Smooth muscle cell (in vitro differentiated cells): ENCODE measurements at regions not wholly inside any gene's neighbourhood (a gene's known extent, or its start where the extent isn't known, plus 50 kb on each side); places are given as distances from the start of the nearest gene placed in this dataset.

Experiments
- DNase-seq: peaks from one replicate; lab custom pipeline; 2025; ENCODE audit not compliant: unreplicated experiment; lab: John Stamatoyannopoulos, UW
- H2AFZ ChIP-seq: fragments of 200-600 bp; sonication (generic); 2 replicates; pipeline ENCODE4 v1.6.0; 2016; ENCODE audit warnings: antibody characterized with exemption, low read depth, mild to moderate bottlenecking
- H3F3A ChIP-seq: fragments of 200-600 bp; sonication (generic); 2 replicates; pipeline ENCODE4 v1.6.0; 2017; ENCODE audit warnings: antibody characterized with exemption, low read depth
- H3K27ac ChIP-seq: fragments of 200-600 bp; sonication (generic); 2 replicates; pipeline ENCODE4 v1.5.1; 2016; ENCODE audit warnings: low read depth, mild to moderate bottlenecking
- H3K27me3 ChIP-seq: fragments of 200-600 bp; sonication (generic); 2 replicates; pipeline ENCODE4 v1.6.1; 2016; ENCODE audit warnings: low read depth, mild to moderate bottlenecking
- H3K36me3 ChIP-seq: fragments of 200-600 bp; sonication (generic); 2 replicates; pipeline ENCODE4 v1.5.1; 2016; ENCODE audit warnings: low read depth
- H3K4me1 ChIP-seq: fragments of 200-600 bp; sonication (generic); 2 replicates; pipeline ENCODE4 v1.5.1; 2016; ENCODE audit warnings: low read depth
- H3K4me2 ChIP-seq: fragments of 200-600 bp; sonication (generic); 2 replicates; pipeline ENCODE4 v1.6.0; 2016; ENCODE audit warnings: mild to moderate bottlenecking
- H3K4me3 ChIP-seq: fragments of 200-600 bp; sonication (generic); 2 replicates; pipeline ENCODE4 v1.5.1; 2016; ENCODE audit warnings: mild to moderate bottlenecking
- H3K79me2 ChIP-seq: fragments of 200-600 bp; sonication (generic); 2 replicates; pipeline ENCODE4 v1.6.0; 2016; ENCODE audit warnings: low read depth, mild to moderate bottlenecking
- H3K9ac ChIP-seq: fragments of 200-600 bp; sonication (generic); 2 replicates; pipeline ENCODE4 v1.6.0; 2016; ENCODE audit warnings: low read depth
- H3K9me3 ChIP-seq: fragments of 200-600 bp; sonication (generic); replicated peaks from 2 replicates; pipeline ENCODE4 v1.5.1; 2016; ENCODE audit warnings: low read depth
- H4K20me1 ChIP-seq: fragments of 200-600 bp; sonication (generic); 2 replicates; pipeline ENCODE4 v1.6.0; 2016; ENCODE audit warnings: low read depth
- CTCF ChIP-seq: fragments of 200-600 bp; sonication (generic); IDR thresholded peaks from 2 replicates; pipeline ENCODE4 v1.5.1; 2017; ENCODE audit warnings: borderline replicate concordance, mild to moderate bottlenecking, antibody characterized with exemption; ENCODE audit not compliant: insufficient read depth, poor library complexity, severe bottlenecking
- WGBS: methylation state at CpG from one replicate; pipeline ENCODE4 v1.1.7; 2016; ENCODE audit warnings: low lambda C conversion rate; 5-methylcytosine and 5-hydroxymethylcytosine counted together

- no peak for DNase-seq
- TF ChIP-seq CTCF, result peak; percentile 79
- Histone ChIP-seq H3K4me1 (no peaks in the 10 kb centered on the region), H3K27ac (no peak overlapping the region), H3K27me3 (no peaks in the 10 kb centered on the region), H3K4me2 (no peak overlapping the region), H4K20me1 (no peaks in the 10 kb centered on the region), H3K79me2 (no peaks in the 10 kb centered on the region), H2AFZ (no peak overlapping the region), H3K9me3 (no peaks in the 10 kb centered on the region), H3K36me3 (no peaks in the 10 kb centered on the region), H3F3A (no peaks in the 10 kb centered on the region), H3K4me3 (no peak overlapping the region), H3K9ac (no peak overlapping the region)
- 0% methylated on average over 1 of the region's 1 CpG for WGBS
These were observed 396.9 kb upstream of the SLITRK5 start for GRCh38 chr13:87274209-87274819.

GRCh38 chr13:87280139-87280538 is 391.0 kb upstream of the SLITRK5 start:
- Histone ChIP-seq H3K9ac (no peak overlapping the region), H3F3A (no peaks in the 10 kb centered on the region), H2AFZ (peak overlapping the region; percentile 16), H3K27ac (no peak overlapping the region), H4K20me1 (no peaks in the 10 kb centered on the region), H3K4me1 (no peaks in the 10 kb centered on the region), H3K36me3 (no peaks in the 10 kb centered on the region), H3K79me2 (no peaks in the 10 kb centered on the region), H3K4me2 (no peak overlapping the region), H3K4me3 (no peak overlapping the region), H3K9me3 (no peaks in the 10 kb centered on the region), H3K27me3 (no peaks in the 10 kb centered on the region)
- no peak for DNase-seq
- 72% methylated on average over 4 of the region's 4 CpGs for WGBS
- TF ChIP-seq CTCF, result peak; percentile 10

GRCh38 chr13:87287721-87288120 is 383.4 kb upstream of the SLITRK5 start:
- no peaks in the 10 kb centered on the region for H3K4me1 ChIP-seq
- no peak overlapping the region for H3K4me3 ChIP-seq
- no peaks in the 10 kb centered on the region for H3K27me3 ChIP-seq
- no peak overlapping the region for H3K27ac ChIP-seq
- no peak for TF ChIP-seq CTCF
- H2AFZ ChIP-seq, result no peak overlapping the region
- H4K20me1 ChIP-seq, result no peaks in the 10 kb centered on the region
- H3K79me2 ChIP-seq, result no peaks in the 10 kb centered on the region
- no peaks in the 10 kb centered on the region for H3K36me3 ChIP-seq
- H3K9ac ChIP-seq, result no peak overlapping the region
- no peaks in the 10 kb centered on the region for H3K9me3 ChIP-seq
- DNase-seq, result no peak
- H3K4me2 ChIP-seq, result no peak overlapping the region
- WGBS, result 95% methylated on average over 3 of the region's 3 CpGs
- H3F3A ChIP-seq, result no peaks in the 10 kb centered on the region

GRCh38 chr13:87295636-87296035 is 375.5 kb upstream of the SLITRK5 start:
- no peak overlapping the region for H2AFZ ChIP-seq
- no peak for DNase-seq
- no peaks in the 10 kb centered on the region for H4K20me1 ChIP-seq
- H3K36me3 ChIP-seq, result no peaks in the 10 kb centered on the region
- H3K9me3 ChIP-seq, result no peaks in the 10 kb centered on the region
- H3K4me1 ChIP-seq, result no peaks in the 10 kb centered on the region
- no peak overlapping the region for H3K27ac ChIP-seq
- H3K27me3 ChIP-seq, result no peaks in the 10 kb centered on the region
- H3F3A ChIP-seq, result no peaks in the 10 kb centered on the region
- TF ChIP-seq CTCF, result no peak
- no peak overlapping the region for H3K4me3 ChIP-seq
- H3K9ac ChIP-seq, result no peak overlapping the region
- H3K79me2 ChIP-seq, result no peaks in the 10 kb centered on the region
- H3K4me2 ChIP-seq, result no peak overlapping the region
